ENCODE measurements at regions not wholly inside any gene's neighbourhood (a gene's known extent, or its start where the extent isn't known, plus 50 kb on each side); places are given as distances from the start of the nearest gene placed in this dataset.

DNA sequence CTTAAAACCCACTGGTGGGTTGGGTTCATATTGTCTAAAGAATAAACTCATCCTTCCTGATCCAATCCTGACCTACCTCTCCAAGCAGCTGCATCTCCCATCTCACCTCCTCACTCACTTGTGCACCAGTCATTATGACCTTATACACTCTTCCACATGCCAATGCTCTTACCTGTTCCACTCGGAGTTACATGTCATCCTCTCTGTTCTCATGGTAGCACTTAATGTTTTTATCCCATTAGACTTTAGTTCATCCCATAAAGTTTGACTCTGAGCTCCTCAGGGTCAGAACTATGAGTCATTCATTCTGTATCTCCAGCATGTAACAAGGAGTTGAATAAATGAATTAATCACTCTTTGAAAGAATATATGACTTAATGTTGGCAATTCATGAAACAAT, 330.2 kb downstream of the KLF12 start:
- no peaks in the 10 kb centered on the region for H3K27me3 ChIP-seq (ENCODE audit: control insufficient read depth, insufficient read depth, low read length)
- no peaks in the 10 kb centered on the region for H3K4me1 ChIP-seq (ENCODE audit: control insufficient read depth, insufficient read depth, low read length)
- H3K36me3 ChIP-seq (ENCODE audit: control insufficient read depth, insufficient read depth, low read length): no peaks in the 10 kb centered on the region
- in situ Hi-C loops (cut with HindIII; ENCODE audit: low pct_unique_long_range_greater_than_20kb, low sequenced_read_pairs) (no loop called here), intact Hi-C loops (cut with micrococcal nuclease; ENCODE audit: unreplicated experiment) (no loop called here)
- ChIA-PET CTCF (interaction anchor here (0.7 kb wide), 1 partner anchor 178 kb away, joined by 3 read pairs; no protein-coding TSS in a partner anchor), POLR2A (no interaction called here)
- BruUV-seq (replicated peaks): no TSS peak
- TF ChIP-seq TCF7L2 (IDR thresholded peaks at IDR 0.05; ENCODE audit: low read depth, low read length) (no peak), SIN3A (IDR thresholded peaks at IDR 0.05; ENCODE audit: borderline replicate concordance, insufficient read depth, low read depth, low read length) (no peak), REST (IDR thresholded peaks at IDR 0.05; ENCODE audit: insufficient read depth in 1 of 2, low read depth in 2 of 2, low read length in 1 of 2) (no peak), POLR2AphosphoS5 (IDR thresholded peaks at IDR 0.05; ENCODE audit: low read depth, low read length) (no peak), CTCF (IDR thresholded peaks at IDR 0.05) (no peak)
- H3K4me3 ChIP-seq (ENCODE audit: low read depth in 2 of 2, low read length in 2 of 2): no peak overlapping the region
- no peak for ATAC-seq
- no peak for DNase-seq (ENCODE audit: low read depth, low spot score)
- H3K9me3 ChIP-seq (ENCODE audit: control insufficient read depth, insufficient read depth, low read depth, low read length): no peaks in the 10 kb centered on the region
- H3K27ac ChIP-seq (ENCODE audit: low read length): no peak overlapping the region

GRCh38 chr13:73800011-73800410, 334.2 kb downstream of the KLF12 start:
- no peak for TF ChIP-seq CTCF (IDR thresholded peaks at IDR 0.05)
- TF ChIP-seq POLR2AphosphoS5 (IDR thresholded peaks at IDR 0.05; ENCODE audit: low read depth, low read length): no peak
- TF ChIP-seq REST (IDR thresholded peaks at IDR 0.05; ENCODE audit: insufficient read depth in 1 of 2, low read depth in 2 of 2, low read length in 1 of 2): no peak
- no peak for TF ChIP-seq SIN3A (IDR thresholded peaks at IDR 0.05; ENCODE audit: borderline replicate concordance, insufficient read depth, low read depth, low read length)
- TF ChIP-seq TCF7L2 (IDR thresholded peaks at IDR 0.05; ENCODE audit: low read depth, low read length): no peak
- no peak for ATAC-seq
- intact Hi-C loops (cut with micrococcal nuclease; ENCODE audit: unreplicated experiment) (no loop called here), in situ Hi-C loops (cut with HindIII; ENCODE audit: low pct_unique_long_range_greater_than_20kb, low sequenced_read_pairs) (no loop called here)
- Histone ChIP-seq H3K4me1 (ENCODE audit: control insufficient read depth, insufficient read depth, low read length) (no peaks in the 10 kb centered on the region), H3K27me3 (ENCODE audit: control insufficient read depth, insufficient read depth, low read length) (no peaks in the 10 kb centered on the region), H3K36me3 (ENCODE audit: control insufficient read depth, insufficient read depth, low read length) (no peaks in the 10 kb centered on the region), H3K27ac (ENCODE audit: low read length) (no peak overlapping the region), H3K4me3 (ENCODE audit: low read depth in 2 of 2, low read length in 2 of 2) (no peak overlapping the region), H3K9me3 (ENCODE audit: control insufficient read depth, insufficient read depth, low read depth, low read length) (no peaks in the 10 kb centered on the region)
- no peak for DNase-seq (ENCODE audit: low read depth, low spot score)
- CTCF ChIA-PET: no interaction called here
- POLR2A ChIA-PET: no interaction called here
- BruUV-seq (replicated peaks): no TSS peak
